Thyroid gland (tissue), 4 donors: ENCODE measurements at regions not wholly inside any gene's neighbourhood (a gene's known extent, or its start where the extent isn't known, plus 50 kb on each side); places are given as distances from the start of the nearest gene placed in this dataset.

ENCODE experiments used
- CTCF ChIP-seq, 6 experiments: fragments of 200-600 bp in 3 of 6; fragments of 450-650 bp in 3 of 6; sonication (generic) in 3 of 6; IDR thresholded peaks; one replicate each; pipeline ENCODE4 v1.5.1; 2016 to 2019; ENCODE audit warnings: antibody characterized with exemption in 6 of 6, mild to moderate bottlenecking in 2 of 6, inconsistent platforms in 1 of 6, moderate library complexity in 1 of 6
- POLR2A ChIP-seq, 2 donors: fragments of 450-650 bp; IDR thresholded peaks; one replicate each; pipeline ENCODE4 v1.6.1; 2017; ENCODE audit warnings: antibody characterized with exemption in 2 of 2, mild to moderate bottlenecking in 2 of 2, moderate library complexity in 1 of 2

- TF ChIP-seq CTCF (IDR thresholded peaks at IDR 0.05), result no peak
- no peak for TF ChIP-seq POLR2A (IDR thresholded peaks at IDR 0.05)
These were observed 85.7 kb downstream of the CCDC71L start for GRCh38 chr7:106575138-106575823.
